Naive thymus-derived CD8-positive, alpha-beta T cell (primary cell): ENCODE measurements at regions not wholly inside any gene's neighbourhood (a gene's known extent, or its start where the extent isn't known, plus 50 kb on each side); places are given as distances from the start of the nearest gene placed in this dataset.

Experiments used
- ATAC-seq, 2 donors: fragments of 150-1000 bp; cut with Tn5 transposase in 1 of 2; sonication (Bioruptor Pico), chemical (Tn5 transposase) in 1 of 2; 1 replicate in 1 of 2; 2 replicates in 1 of 2; pipeline ENCODE4 v1.10.0; 2021; ENCODE audit warnings: mild to moderate bottlenecking in 2 of 2, moderate library complexity in 2 of 2
- POLR2A ChIA-PET: fragments of 350-600 bp; sonication (Branson Sonifier 250); formaldehyde crosslinking; loops from one replicate; lab custom pipeline; 2021; ENCODE audit warnings: antibody characterized with exemption; lab: Charles Lee
- DNase-seq, 10 donors: peaks; one replicate each; pipeline versions ENCODE4 v3.0.0 to v3.0.0-alpha.2; 2020 to 2022
- H3K27ac Mint-ChIP-seq, 10 donors: one replicate each; pipeline ENCODE4 v1.8.0; 2020 to 2022; ENCODE audit warnings: mild to moderate bottlenecking in 10 of 10, mixed read lengths in 10 of 10, moderate library complexity in 4 of 10, inconsistent platforms in 1 of 10
- H3K27me3 Mint-ChIP-seq, 5 donors: one replicate each; pipeline ENCODE4 v1.8.0; 2021 to 2022; ENCODE audit warnings: mixed read lengths in 5 of 5
- H3K36me3 Mint-ChIP-seq, 3 donors: one replicate each; pipeline ENCODE4 v1.8.0; 2020 to 2022; ENCODE audit warnings: mixed read lengths in 3 of 3, mild to moderate bottlenecking in 2 of 3, inconsistent platforms in 1 of 3
- H3K4me1 Mint-ChIP-seq, 4 donors: one replicate each; pipeline ENCODE4 v1.8.0; 2021 to 2022; ENCODE audit warnings: mixed read lengths in 4 of 4
- H3K4me3 Mint-ChIP-seq, 10 donors: one replicate each; pipeline ENCODE4 v1.8.0; 2020 to 2022; ENCODE audit warnings: mild to moderate bottlenecking in 10 of 10, mixed read lengths in 10 of 10, moderate library complexity in 6 of 10, inconsistent platforms in 1 of 10
- H3K9me3 Mint-ChIP-seq, 9 donors: one replicate each; pipeline ENCODE4 v1.8.0; 2020 to 2022; ENCODE audit warnings: mixed read lengths in 9 of 9, mild to moderate bottlenecking in 3 of 9, inconsistent platforms in 1 of 9, moderate library complexity in 1 of 9

DNA sequence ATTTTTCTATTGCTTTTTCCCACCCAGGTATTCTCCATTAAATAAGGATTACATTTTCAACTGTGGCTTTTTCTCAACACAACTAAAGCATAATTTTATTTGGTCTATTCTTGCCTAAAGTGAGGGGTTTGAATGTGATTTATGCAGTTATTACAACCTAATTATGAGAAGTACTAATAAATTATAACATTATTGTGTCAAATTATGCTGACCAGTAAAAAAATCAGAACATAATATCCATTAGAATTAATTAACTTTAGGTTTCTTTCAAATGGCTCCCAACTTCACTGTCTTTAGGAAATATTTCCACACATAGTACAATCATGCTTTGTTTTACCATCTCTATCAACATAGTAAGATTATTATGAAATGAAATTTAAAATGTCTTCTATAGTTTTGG, 1293.9 kb downstream of the FSTL5 start:
- ATAC-seq = no peak
- no peak for DNase-seq
- H3K4me1 Mint-ChIP-seq = no peaks in the 10 kb centered on the region
- H3K9me3 Mint-ChIP-seq = peaks cover 0 to 13% (median 6%) of the 10 kb centered on the region in 9 donors
- no peak overlapping the region for H3K27ac Mint-ChIP-seq
- no peaks in the 10 kb centered on the region for H3K27me3 Mint-ChIP-seq
- H3K36me3 Mint-ChIP-seq = no peaks in the 10 kb centered on the region
- POLR2A ChIA-PET = no interaction called here
- H3K4me3 Mint-ChIP-seq = no peak overlapping the region

DNA sequence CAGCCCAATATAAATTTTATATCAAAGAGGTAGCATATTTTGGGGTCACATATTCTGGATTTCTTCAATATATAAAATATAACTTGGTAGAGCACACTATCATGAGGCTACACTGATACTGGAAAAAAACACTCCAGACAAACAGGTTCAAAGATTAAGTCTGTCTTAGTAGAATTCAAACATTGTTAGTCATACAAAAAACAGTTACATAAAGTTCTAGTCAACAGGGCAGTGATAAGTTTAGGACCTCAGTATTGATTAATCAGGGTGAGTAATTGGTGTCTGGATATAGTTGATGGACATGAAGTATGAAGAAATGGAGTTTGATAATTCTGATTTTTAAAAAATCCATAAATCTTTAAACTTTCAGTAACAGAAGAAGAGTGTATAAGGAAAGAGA, 1291.3 kb downstream of the FSTL5 start:
- POLR2A ChIA-PET = no interaction called here
- no peak overlapping the region for H3K27ac Mint-ChIP-seq
- H3K9me3 Mint-ChIP-seq = peaks cover 5 to 16% (median 9%) of the 10 kb centered on the region in 9 donors
- no peaks in the 10 kb centered on the region for H3K36me3 Mint-ChIP-seq
- DNase-seq = no peak
- no peaks in the 10 kb centered on the region for H3K27me3 Mint-ChIP-seq
- no peaks in the 10 kb centered on the region for H3K4me1 Mint-ChIP-seq
- no peak overlapping the region for H3K4me3 Mint-ChIP-seq
- no peak for ATAC-seq

DNA sequence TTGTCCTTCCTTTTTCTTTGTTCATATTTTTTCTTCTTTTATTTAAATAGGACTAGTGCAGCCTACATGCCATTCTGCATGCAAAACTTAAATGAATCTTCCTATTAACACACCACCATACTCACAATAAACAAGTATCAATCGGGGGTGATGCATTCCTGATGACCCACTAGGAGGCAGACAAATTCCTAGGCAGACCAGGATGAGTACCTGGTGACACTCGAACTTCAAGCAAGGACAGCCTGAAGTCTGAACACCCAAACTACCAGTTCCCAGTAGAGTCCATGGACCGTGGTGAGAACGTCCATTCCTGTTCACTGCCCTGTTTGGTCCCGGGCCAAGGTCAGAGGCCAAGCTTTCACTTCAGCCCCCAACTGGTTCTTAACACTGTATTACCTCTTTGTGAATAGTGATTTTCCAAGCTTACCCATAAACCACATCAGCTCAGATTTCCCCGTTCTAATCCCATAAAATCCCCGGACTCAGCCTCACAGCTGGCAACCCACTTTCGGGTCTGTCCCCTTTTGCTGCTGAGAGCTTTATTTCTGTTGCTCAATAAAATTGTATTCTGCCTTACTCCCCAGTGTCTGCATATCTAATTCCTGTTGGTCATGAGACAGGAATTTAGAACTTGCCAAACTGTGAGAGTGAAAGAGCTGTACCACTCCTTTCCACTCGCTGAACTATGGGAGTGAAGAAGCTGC, 1286.6 kb downstream of the FSTL5 start:
- DNase-seq = no peak
- Mint-ChIP-seq H3K27ac (no peak overlapping the region), H3K36me3 (no peaks in the 10 kb centered on the region), H3K4me1 (no peaks in the 10 kb centered on the region), H3K4me3 (no peak overlapping the region), H3K27me3 (no peaks in the 10 kb centered on the region), H3K9me3 (peaks cover 0 to 22% (median 9%) of the 10 kb centered on the region in 9 donors)
- POLR2A ChIA-PET = no interaction called here
- no peak for ATAC-seq

DNA sequence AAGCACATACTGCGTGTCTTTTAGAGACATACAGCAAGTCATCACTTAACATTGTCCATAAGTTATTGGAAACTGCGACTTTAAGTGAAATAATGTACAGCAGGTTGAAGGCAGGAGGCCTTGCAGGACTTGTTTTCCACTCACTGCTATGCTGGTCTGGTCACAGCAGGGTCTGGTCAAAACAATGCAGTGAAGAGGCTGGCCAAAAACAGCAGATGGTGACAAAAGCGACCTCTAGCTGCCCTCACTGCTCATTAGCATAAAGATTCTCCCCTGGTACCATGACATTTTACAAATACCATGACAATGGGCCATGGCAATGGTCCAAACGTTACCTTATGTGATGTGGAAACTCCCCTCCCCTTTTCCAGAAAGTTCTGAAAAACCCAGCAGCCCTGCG, 1283.6 kb downstream of the FSTL5 start:
- POLR2A ChIA-PET = no interaction called here
- no peaks in the 10 kb centered on the region for H3K36me3 Mint-ChIP-seq

GRCh38 chr4:160887668-160888067, 1276.1 kb downstream of the FSTL5 start:
- H3K27me3 Mint-ChIP-seq = no peaks in the 10 kb centered on the region
- no peak overlapping the region for H3K27ac Mint-ChIP-seq
- no peak overlapping the region for H3K4me3 Mint-ChIP-seq
- no peak for DNase-seq
- no peak for ATAC-seq
- POLR2A ChIA-PET = no interaction called here
- H3K36me3 Mint-ChIP-seq = no peaks in the 10 kb centered on the region
- peaks cover 0 to 11% (median 7%) of the 10 kb centered on the region in 9 donors for H3K9me3 Mint-ChIP-seq
- no peaks in the 10 kb centered on the region for H3K4me1 Mint-ChIP-seq

More for the DNA sequence above, 1283.6 kb downstream of the FSTL5 start:
- H3K27ac Mint-ChIP-seq = no peak overlapping the region
- ATAC-seq (no peak), DNase-seq (no peak)
- H3K4me3 Mint-ChIP-seq = no peak overlapping the region
- H3K27me3 Mint-ChIP-seq = no peaks in the 10 kb centered on the region
- no peaks in the 10 kb centered on the region for H3K4me1 Mint-ChIP-seq
- peaks cover 0 to 25% (median 9%) of the 10 kb centered on the region in 9 donors for H3K9me3 Mint-ChIP-seq

GRCh38 chr4:160894128-160894527, 1269.7 kb downstream of the FSTL5 start:
- ATAC-seq = no peak
- no peaks in the 10 kb centered on the region for H3K4me1 Mint-ChIP-seq
- no peak for DNase-seq
- H3K27ac Mint-ChIP-seq = no peak overlapping the region
- POLR2A ChIA-PET = no interaction called here
- H3K9me3 Mint-ChIP-seq = peaks cover 0 to 20% (median 7%) of the 10 kb centered on the region in 9 donors
- no peaks in the 10 kb centered on the region for H3K27me3 Mint-ChIP-seq
- no peak overlapping the region for H3K4me3 Mint-ChIP-seq
- no peaks in the 10 kb centered on the region for H3K36me3 Mint-ChIP-seq

DNA sequence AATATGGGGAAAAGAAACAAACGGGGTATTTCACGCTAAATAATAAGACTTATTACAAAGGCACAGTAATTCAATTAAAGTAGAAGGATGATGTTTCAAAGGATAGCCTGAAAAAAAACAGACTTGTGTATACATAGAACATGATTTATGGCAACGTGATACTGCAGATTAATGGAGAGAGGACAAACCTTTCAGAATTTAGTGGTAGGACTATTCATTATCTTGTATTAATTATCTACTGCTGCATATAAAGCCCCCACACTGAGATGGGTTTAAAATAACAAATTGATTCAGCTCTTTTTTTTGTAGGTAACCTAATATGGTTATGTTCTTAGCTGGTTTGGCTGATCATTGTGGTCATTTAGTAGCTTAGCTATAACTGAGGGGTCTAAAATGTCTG, 1269.0 kb downstream of the FSTL5 start:
- ATAC-seq (no peak), DNase-seq (no peak)
- H3K9me3 Mint-ChIP-seq = peaks cover 0 to 19% (median 7%) of the 10 kb centered on the region in 9 donors
- H3K27me3 Mint-ChIP-seq = no peaks in the 10 kb centered on the region
- H3K4me1 Mint-ChIP-seq = no peaks in the 10 kb centered on the region
- H3K36me3 Mint-ChIP-seq = no peaks in the 10 kb centered on the region
- H3K27ac Mint-ChIP-seq = no peak overlapping the region
- no peak overlapping the region for H3K4me3 Mint-ChIP-seq
- POLR2A ChIA-PET = no interaction called here

DNA sequence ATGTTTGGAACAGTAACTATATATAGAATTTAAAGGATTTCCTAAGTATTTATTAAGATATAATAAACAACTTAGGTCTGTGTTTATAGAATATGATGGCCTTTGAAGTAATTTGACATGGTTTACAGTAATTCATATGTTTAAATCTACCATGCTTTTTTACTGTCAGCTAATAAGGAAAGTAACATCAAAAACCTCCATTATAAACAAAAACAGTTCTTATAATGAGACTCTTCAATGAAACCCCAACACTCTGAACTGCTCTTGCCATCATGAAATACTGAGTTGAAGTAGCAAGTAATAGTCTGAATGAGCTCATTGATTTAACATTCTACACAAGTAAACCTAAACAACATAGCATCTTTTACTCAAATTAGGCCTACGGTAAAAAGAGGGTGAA, 1236.5 kb downstream of the FSTL5 start:
- H3K27me3 Mint-ChIP-seq = no peaks in the 10 kb centered on the region
- no peaks in the 10 kb centered on the region for H3K36me3 Mint-ChIP-seq
- H3K4me1 Mint-ChIP-seq = no peaks in the 10 kb centered on the region
- POLR2A ChIA-PET = no interaction called here
- H3K27ac Mint-ChIP-seq = no peak overlapping the region
- no peak overlapping the region for H3K4me3 Mint-ChIP-seq
- no peak for ATAC-seq
- H3K9me3 Mint-ChIP-seq = peaks cover 0 to 15% (median 4%) of the 10 kb centered on the region in 9 donors
- no peak for DNase-seq

DNA sequence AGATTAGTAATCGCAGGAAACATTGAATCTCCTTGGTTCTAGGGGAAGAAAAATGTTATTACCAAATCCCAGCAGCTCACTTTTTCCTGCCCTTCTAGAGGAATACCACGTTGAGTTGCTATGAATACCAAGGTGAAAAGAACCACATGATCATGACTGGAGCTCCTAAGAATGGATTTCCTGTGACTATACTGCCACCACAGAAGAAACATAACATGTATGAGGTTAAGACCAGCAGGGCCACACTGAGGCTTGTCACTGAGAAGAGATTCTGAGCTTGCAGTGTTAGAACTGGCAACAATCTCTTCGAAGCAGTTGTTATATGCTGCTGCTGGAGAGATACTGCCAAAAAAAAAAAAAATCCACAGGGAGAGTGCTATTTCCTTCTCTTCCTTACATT, 1235.3 kb downstream of the FSTL5 start:
- ATAC-seq = no peak
- DNase-seq = no peak
- no peak overlapping the region for H3K4me3 Mint-ChIP-seq
- no peaks in the 10 kb centered on the region for H3K27me3 Mint-ChIP-seq
- POLR2A ChIA-PET = no interaction called here
- peaks cover 0 to 15% (median 4%) of the 10 kb centered on the region in 9 donors for H3K9me3 Mint-ChIP-seq
- no peaks in the 10 kb centered on the region for H3K4me1 Mint-ChIP-seq
- H3K27ac Mint-ChIP-seq = no peak overlapping the region
- H3K36me3 Mint-ChIP-seq = no peaks in the 10 kb centered on the region

- Mint-ChIP-seq H3K4me1 (no peaks in the 10 kb centered on the region), H3K4me3 (no peak overlapping the region), H3K27ac (no peak overlapping the region), H3K27me3 (no peaks in the 10 kb centered on the region), H3K36me3 (peaks cover 0 to 4% (median 0%) of the 10 kb centered on the region in 3 donors), H3K9me3 (peaks cover 0 to 30% (median 13%) of the 10 kb centered on the region in 9 donors)
- POLR2A ChIA-PET = no interaction called here
- no peak for DNase-seq
- no peak for ATAC-seq
These were observed 1216.1 kb downstream of the FSTL5 start for GRCh38 chr4:160947653-160948052.

GRCh38 chr4:160956875-160957274, 1206.9 kb downstream of the FSTL5 start:
- DNase-seq (no peak), ATAC-seq (no peak)
- H3K4me3 Mint-ChIP-seq = no peak overlapping the region
- H3K4me1 Mint-ChIP-seq = no peaks in the 10 kb centered on the region
- no peaks in the 10 kb centered on the region for H3K27me3 Mint-ChIP-seq
- peaks cover 0 to 15% (median 4%) of the 10 kb centered on the region in 9 donors for H3K9me3 Mint-ChIP-seq
- no peaks in the 10 kb centered on the region for H3K36me3 Mint-ChIP-seq
- POLR2A ChIA-PET = no interaction called here
- H3K27ac Mint-ChIP-seq = no peak overlapping the region

GRCh38 chr4:160969925-160970324, 1193.9 kb downstream of the FSTL5 start:
- Mint-ChIP-seq H3K4me1 (peaks cover 0 to 3% (median 0%) of the 10 kb centered on the region in 4 donors), H3K4me3 (no peak overlapping the region), H3K9me3 (peaks cover 2 to 13% (median 7%) of the 10 kb centered on the region in 9 donors), H3K27ac (no peak overlapping the region), H3K36me3 (peaks cover 0 to 2% (median 0%) of the 10 kb centered on the region in 3 donors), H3K27me3 (no peaks in the 10 kb centered on the region)
- no peak for DNase-seq
- no peak for ATAC-seq
- POLR2A ChIA-PET = no interaction called here

DNA sequence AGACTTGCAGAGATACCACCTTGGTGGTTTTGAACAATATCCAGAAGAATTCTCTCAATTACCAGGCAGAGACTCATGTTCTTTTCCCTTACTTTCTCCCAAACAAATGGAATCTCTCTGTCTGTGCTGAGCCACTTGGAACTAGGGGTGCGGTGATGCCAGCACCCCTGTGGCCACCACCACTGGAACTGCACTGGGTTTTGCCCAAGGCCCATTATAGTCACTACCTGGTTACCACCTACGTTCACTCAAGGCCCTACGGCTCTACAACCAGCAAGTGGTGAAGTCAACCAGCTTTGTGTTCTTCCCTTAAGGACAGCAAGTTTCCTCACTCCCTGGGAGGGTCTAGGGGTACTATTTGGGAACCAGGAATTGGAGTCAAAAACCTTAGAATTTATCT, 1183.7 kb downstream of the FSTL5 start:
- Mint-ChIP-seq H3K27ac (no peak overlapping the region), H3K9me3 (peaks cover 2 to 35% (median 6%) of the 10 kb centered on the region in 9 donors), H3K36me3 (no peaks in the 10 kb centered on the region), H3K4me3 (no peak overlapping the region), H3K27me3 (no peaks in the 10 kb centered on the region), H3K4me1 (peaks cover 0 to 1% (median 0%) of the 10 kb centered on the region in 4 donors)
- peak in 1 of 10 donors; percentile 59 for DNase-seq
- POLR2A ChIA-PET = no interaction called here
- no peak for ATAC-seq

- DNase-seq (no peak), ATAC-seq (no peak)
- no peak overlapping the region for H3K4me3 Mint-ChIP-seq
- peaks cover 0 to 1% (median 0%) of the 10 kb centered on the region in 4 donors for H3K4me1 Mint-ChIP-seq
- no peak overlapping the region for H3K27ac Mint-ChIP-seq
- POLR2A ChIA-PET = no interaction called here
- no peaks in the 10 kb centered on the region for H3K27me3 Mint-ChIP-seq
- no peaks in the 10 kb centered on the region for H3K36me3 Mint-ChIP-seq
- peaks cover 0 to 35% (median 6%) of the 10 kb centered on the region in 9 donors for H3K9me3 Mint-ChIP-seq
These were observed 1182.7 kb downstream of the FSTL5 start for GRCh38 chr4:160981083-160981482.
